GM21717 (cell line): ENCODE measurements at regions not wholly inside any gene's neighbourhood (a gene's known extent, or its start where the extent isn't known, plus 50 kb on each side); places are given as distances from the start of the nearest gene placed in this dataset.

ENCODE experiments used
- ATAC-seq: cut with Tn5 transposase; IDR thresholded peaks from one replicate; pipeline ENCODE4 v1.9.1; 2021; ENCODE audit warnings: mild to moderate bottlenecking, moderate library complexity; ENCODE audit not compliant: unreplicated experiment

GRCh38 chr2:238979636-238980035 is 131.8 kb downstream of the TWIST2 start:
- no peak for ATAC-seq

GRCh38 chr2:238985041-238985729 is 137.3 kb downstream of the TWIST2 start:
- no peak for ATAC-seq

GRCh38 chr2:238985931-238986446 is 138.1 kb downstream of the TWIST2 start:
- no peak for ATAC-seq

GRCh38 chr2:238986491-238987351 is 138.8 kb downstream of the TWIST2 start:
- no peak for ATAC-seq

- no peak for ATAC-seq
These were observed 139.6 kb downstream of the TWIST2 start for GRCh38 chr2:238987352-238987981.

GRCh38 chr2:238988105-238988504 is 140.2 kb downstream of the TWIST2 start:
- no peak for ATAC-seq

GRCh38 chr2:238988752-238989151 is 140.9 kb downstream of the TWIST2 start:
- ATAC-seq, result no peak

- no peak for ATAC-seq
These were observed 141.6 kb downstream of the TWIST2 start for GRCh38 chr2:238989484-238989883.

- no peak for ATAC-seq
These were observed 146.5 kb downstream of the TWIST2 start for GRCh38 chr2:238994432-238994831.

- no peak for ATAC-seq
These were observed 147.0 kb downstream of the TWIST2 start for GRCh38 chr2:238994876-238995275.

GRCh38 chr2:238995634-238996033 is 147.7 kb downstream of the TWIST2 start:
- ATAC-seq, result no peak

GRCh38 chr2:238996331-238997136 is 148.6 kb downstream of the TWIST2 start:
- ATAC-seq, result no peak

GRCh38 chr2:238997137-238997390 is 149.2 kb downstream of the TWIST2 start:
- no peak for ATAC-seq

GRCh38 chr2:238997684-238998083 is 149.8 kb downstream of the TWIST2 start:
- no peak for ATAC-seq
